IMR-90 (cell line): ENCODE measurements at regions not wholly inside any gene's neighbourhood (a gene's known extent, or its start where the extent isn't known, plus 50 kb on each side); places are given as distances from the start of the nearest gene placed in this dataset.

ENCODE experiments used
- ATAC-seq: fragments of 200-7000 bp; cut with Tn5 transposase; 2 replicates; pipeline ENCODE4 v1.9.1; 2020; ENCODE audit warnings: low read depth, mild to moderate bottlenecking, moderate library complexity
- BruUV-seq: library from RNA; stranded (reverse); fragments of 400-500 nt; replicated peaks from 2 replicates; lab custom pipeline; 2021; lab: Mats Ljungman, UMichigan
- CTCF ChIA-PET: fragments of 300-600 bp; formaldehyde crosslinking; extraction: SDS; loops from one replicate; lab custom pipeline; 2021; ENCODE audit warnings: antibody characterized with exemption; lab: Yijun Ruan, JAX
- POLR2A ChIA-PET: fragments of 300-600 bp; sonication (Branson Sonifier 250); formaldehyde crosslinking; loops from one replicate; lab custom pipeline; 2022; ENCODE audit warnings: antibody characterized with exemption; ENCODE audit not compliant: unreplicated experiment; lab: Charles Lee
- DNase-seq: peaks from one replicate; pipeline ENCODE4 v3.0.0; 2013
- H2AFZ ChIP-seq: replicated peaks from 2 replicates; pipeline ENCODE3; 2013; ENCODE audit warnings: low read length, mild to moderate bottlenecking; ENCODE audit not compliant: poor library complexity
- H2AK5ac ChIP-seq: 2 replicates; pipeline ENCODE4 v1.6.1; 2013; ENCODE audit warnings: low read depth, low read length, inconsistent platforms
- H2AK9ac ChIP-seq: replicated peaks from 2 replicates; pipeline ENCODE3; 2013; ENCODE audit warnings: mild to moderate bottlenecking, low read depth, low read length, moderate library complexity; ENCODE audit not compliant: poor library complexity
- H2BK120ac ChIP-seq: 2 replicates; pipeline ENCODE4 v1.6.1; 2013; ENCODE audit warnings: low read depth, low read length, inconsistent platforms
- H2BK15ac ChIP-seq: 3 replicates; pipeline ENCODE4 v1.6.1; 2013; ENCODE audit warnings: low read depth, low read length, inconsistent platforms
- H2BK20ac ChIP-seq: 2 replicates; pipeline ENCODE4 v1.6.1; 2013; ENCODE audit warnings: low read depth, mild to moderate bottlenecking, inconsistent platforms, low read length, moderate library complexity
- H2BK5ac ChIP-seq: 2 replicates; pipeline ENCODE4 v1.6.1; 2013; ENCODE audit warnings: mild to moderate bottlenecking, low read depth, low read length, inconsistent platforms; ENCODE audit not compliant: poor library complexity, severe bottlenecking
- H3K14ac ChIP-seq: replicated peaks from 2 replicates; pipeline ENCODE4 v1.6.1; 2013; ENCODE audit warnings: low read depth, low read length, inconsistent platforms
- H3K18ac ChIP-seq: 2 replicates; pipeline ENCODE4 v1.6.1; 2013; ENCODE audit warnings: low read depth, low read length, control low read depth
- H3K23ac ChIP-seq: 2 replicates; pipeline ENCODE4 v1.6.1; 2013; ENCODE audit warnings: low read depth, low read length, inconsistent platforms
- H3K27ac ChIP-seq: 2 replicates; pipeline ENCODE4 v1.5.1; 2013; ENCODE audit warnings: mild to moderate bottlenecking, control low read depth, low read length; ENCODE audit not compliant: insufficient read depth
- H3K27me3 ChIP-seq: 2 replicates; pipeline ENCODE4 v1.6.1; 2013; ENCODE audit warnings: low read length; ENCODE audit not compliant: control insufficient read depth, insufficient read depth
- H3K36me3 ChIP-seq: 2 replicates; pipeline ENCODE4 v1.6.1; 2013; ENCODE audit warnings: low read length, mixed read lengths; ENCODE audit not compliant: control insufficient read depth, insufficient read depth
- H3K4ac ChIP-seq: 2 replicates; pipeline ENCODE4 v1.6.1; 2013; ENCODE audit warnings: low read depth, low read length, inconsistent platforms
- H3K4me1 ChIP-seq: 2 replicates; pipeline ENCODE4 v1.6.1; 2013; ENCODE audit warnings: low read length, mixed read lengths; ENCODE audit not compliant: control insufficient read depth, insufficient read depth
- H3K4me2 ChIP-seq: 2 replicates; pipeline ENCODE4 v1.6.1; 2013; ENCODE audit warnings: low read depth, mild to moderate bottlenecking, control low read depth, low read length, moderate library complexity
- H3K4me3 ChIP-seq: 2 replicates; pipeline ENCODE4 v1.5.1; 2013; ENCODE audit warnings: low read depth, mild to moderate bottlenecking, control low read depth, low read length, moderate library complexity; ENCODE audit not compliant: insufficient read depth
- H3K56ac ChIP-seq: 2 replicates; pipeline ENCODE4 v1.6.1; 2013; ENCODE audit warnings: low read length, inconsistent platforms; ENCODE audit not compliant: insufficient read depth; ENCODE audit errors: extremely low read depth
- H3K79me1 ChIP-seq, 2 experiments: 2 replicates each; pipeline ENCODE4 v1.6.1; 2013; ENCODE audit warnings: low read length in 2 of 2, inconsistent platforms in 1 of 2, low read depth in 1 of 2
- H3K9ac ChIP-seq: 2 replicates; pipeline ENCODE4 v1.6.1; 2013; ENCODE audit warnings: low read depth, low read length, control low read depth
- H3K9me1 ChIP-seq: 2 replicates; pipeline ENCODE4 v1.6.1; 2013; ENCODE audit warnings: low read length, inconsistent platforms; ENCODE audit not compliant: insufficient read depth
- H3K9me3 ChIP-seq: 2 replicates; pipeline ENCODE4 v1.6.1; 2013; ENCODE audit warnings: low read length; ENCODE audit not compliant: control insufficient read depth, insufficient read depth
- H4K20me1 ChIP-seq: 2 replicates; pipeline ENCODE4 v1.6.1; 2013; ENCODE audit warnings: low read length, inconsistent platforms; ENCODE audit not compliant: insufficient read depth
- H4K5ac ChIP-seq: 2 replicates; pipeline ENCODE4 v1.6.1; 2013; ENCODE audit warnings: mild to moderate bottlenecking, low read depth, low read length, control low read depth
- H4K8ac ChIP-seq, 2 experiments: 2 replicates each; pipeline ENCODE4 v1.6.1; 2013; ENCODE audit warnings: low read depth in 2 of 2, low read length in 2 of 2, control low read depth in 1 of 2, inconsistent platforms in 1 of 2
- H4K91ac ChIP-seq: 2 replicates; pipeline ENCODE4 v1.6.1; 2013; ENCODE audit warnings: low read depth, low read length, inconsistent platforms; ENCODE audit not compliant: insufficient read depth
- BHLHE40 ChIP-seq: fragments of 150-350 bp; IDR thresholded peaks from 2 replicates; pipeline ENCODE4 v1.6.1; 2016; ENCODE audit warnings: mild to moderate bottlenecking, low read depth, low read length
- ELK1 ChIP-seq: fragments of 150-350 bp; IDR thresholded peaks from 2 replicates; pipeline ENCODE4 v1.6.1; 2016; ENCODE audit warnings: low read depth, mild to moderate bottlenecking, low read length, moderate library complexity, borderline replicate concordance
- MAZ ChIP-seq: IDR thresholded peaks from 2 replicates; pipeline ENCODE4 v1.6.1; 2012; ENCODE audit warnings: low read depth, mild to moderate bottlenecking, low read length, improper control_type of control experiment, moderate library complexity, borderline replicate concordance
- NFE2L2 ChIP-seq: fragments of 150-350 bp; IDR thresholded peaks from 2 replicates; pipeline ENCODE4 v1.6.1; 2016; ENCODE audit warnings: low read depth, mild to moderate bottlenecking, low read length
- RAD21 ChIP-seq: IDR thresholded peaks from 2 replicates; pipeline ENCODE4 v1.6.1; 2012; ENCODE audit warnings: low read length, improper control_type of control experiment
- RCOR1 ChIP-seq: IDR thresholded peaks from 2 replicates; pipeline ENCODE4 v1.6.1; 2012; ENCODE audit warnings: mild to moderate bottlenecking, low read length, improper control_type of control experiment; ENCODE audit not compliant: insufficient replicate concordance
- SMC3 ChIP-seq: fragments of 150-350 bp; IDR thresholded peaks from 2 replicates; pipeline ENCODE4 v1.6.1; 2016; ENCODE audit warnings: low read depth, mild to moderate bottlenecking, antibody characterized with exemption, low read length, moderate library complexity
- WGBS, 2 experiments: methylation state at CpG; one replicate each; pipeline versions ENCODE4 v1.1.5 to v1.1.7; 2013; ENCODE audit warnings: missing lambda C conversion rate in 2 of 2; ENCODE audit not compliant: insufficient read length in 1 of 2; ENCODE audit errors: extremely low coverage in 2 of 2; 5-methylcytosine and 5-hydroxymethylcytosine counted together
- dilution Hi-C: fragments of 300-500 bp; cut with HindIII; formaldehyde crosslinking; loops from one replicate; pipeline ENCODE4 v1.14.3; 2018; ENCODE audit warnings: low sequenced_read_pairs; ENCODE audit not compliant: unreplicated experiment
- in situ Hi-C: fragments of 300-500 bp; cut with MboI; formaldehyde crosslinking; loops from 3 replicates; pipeline ENCODE4 v1.14.3; 2019; ENCODE audit warnings: low sequenced_read_pairs, inconsistent platforms, mixed read lengths
- intact Hi-C: fragments of 100-400 bp; cut with micrococcal nuclease; formaldehyde crosslinking; loops from 2 replicates; pipeline ENCODE4 v1.10.0; 2022
- TF ChIP-seq, protein P1 (sequence below): conservative IDR thresholded peaks from 2 replicates; pipeline ENCODE4 v1.5.1; 2012; ENCODE audit warnings: mild to moderate bottlenecking, low read depth, low read length, improper control_type of control experiment

GRCh38 chr4:174061026-174061425 lies 222.4 kb downstream of the FBXO8 start:
- in situ Hi-C loops: no loop called here

More at GRCh38 chr4:174061026-174061425, 222.4 kb downstream of the FBXO8 start:
- no peaks in the 10 kb centered on the region for H3K9me1 ChIP-seq
- H3K18ac ChIP-seq: no peak overlapping the region
- no peaks in the 10 kb centered on the region for H3K27me3 ChIP-seq
- H3K56ac ChIP-seq: no peak overlapping the region
- dilution Hi-C loops: no loop called here
- H3K23ac ChIP-seq: no peak overlapping the region
- H2BK15ac ChIP-seq: no peak overlapping the region
- ChIA-PET CTCF (no interaction called here), POLR2A (no interaction called here)
- no peak overlapping the region for H2AK9ac ChIP-seq
- H2BK120ac ChIP-seq: no peak overlapping the region
- no peaks in the 10 kb centered on the region for H3K36me3 ChIP-seq
- no peaks in the 10 kb centered on the region for H3K4me1 ChIP-seq
- no peaks in the 10 kb centered on the region for H3K9me3 ChIP-seq
- H4K91ac ChIP-seq: no peak overlapping the region
- no peak overlapping the region for H2BK20ac ChIP-seq
- H2AK5ac ChIP-seq: no peak overlapping the region
- TF ChIP-seq MAZ (no peak), NFE2L2 (no peak), RCOR1 (no peak), RAD21 (no peak), SMC3 (no peak), ELK1 (no peak), BHLHE40 (no peak)
- TF ChIP-seq, protein P1, sequence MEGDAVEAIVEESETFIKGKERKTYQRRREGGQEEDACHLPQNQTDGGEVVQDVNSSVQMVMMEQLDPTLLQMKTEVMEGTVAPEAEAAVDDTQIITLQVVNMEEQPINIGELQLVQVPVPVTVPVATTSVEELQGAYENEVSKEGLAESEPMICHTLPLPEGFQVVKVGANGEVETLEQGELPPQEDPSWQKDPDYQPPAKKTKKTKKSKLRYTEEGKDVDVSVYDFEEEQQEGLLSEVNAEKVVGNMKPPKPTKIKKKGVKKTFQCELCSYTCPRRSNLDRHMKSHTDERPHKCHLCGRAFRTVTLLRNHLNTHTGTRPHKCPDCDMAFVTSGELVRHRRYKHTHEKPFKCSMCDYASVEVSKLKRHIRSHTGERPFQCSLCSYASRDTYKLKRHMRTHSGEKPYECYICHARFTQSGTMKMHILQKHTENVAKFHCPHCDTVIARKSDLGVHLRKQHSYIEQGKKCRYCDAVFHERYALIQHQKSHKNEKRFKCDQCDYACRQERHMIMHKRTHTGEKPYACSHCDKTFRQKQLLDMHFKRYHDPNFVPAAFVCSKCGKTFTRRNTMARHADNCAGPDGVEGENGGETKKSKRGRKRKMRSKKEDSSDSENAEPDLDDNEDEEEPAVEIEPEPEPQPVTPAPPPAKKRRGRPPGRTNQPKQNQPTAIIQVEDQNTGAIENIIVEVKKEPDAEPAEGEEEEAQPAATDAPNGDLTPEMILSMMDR: no peak
- 41% methylated on average over 2 of the region's 2 CpGs; no CpG with 5 or more reads in 1 of the 2 experiments for WGBS, 2 experiments
- no peak overlapping the region for H4K5ac ChIP-seq
- no peak overlapping the region for H3K14ac ChIP-seq
- H2AFZ ChIP-seq: no peak overlapping the region
- H4K20me1 ChIP-seq: no peaks in the 10 kb centered on the region
- no peak overlapping the region for H3K4ac ChIP-seq
- H2BK5ac ChIP-seq: no peak overlapping the region
- intact Hi-C loops: no loop called here
- H3K4me2 ChIP-seq: no peak overlapping the region
- no peaks in the 10 kb centered on the region for H3K79me1 ChIP-seq
- no peak overlapping the region for H3K9ac ChIP-seq
- no peak overlapping the region for H4K8ac ChIP-seq
- DNase-seq (no peak), ATAC-seq (no peak)
- no TSS peak for BruUV-seq
- no peak overlapping the region for H3K27ac ChIP-seq
- no peak overlapping the region for H3K4me3 ChIP-seq
